ENCODE measurements at regions not wholly inside any gene's neighbourhood (a gene's known extent, or its start where the extent isn't known, plus 50 kb on each side); places are given as distances from the start of the nearest gene placed in this dataset.

- no peak for TF ChIP-seq TAF1 (IDR thresholded peaks at IDR 0.05; ENCODE audit: borderline replicate concordance, low read depth, low read length)
- no peak for TF ChIP-seq POLR2A (IDR thresholded peaks at IDR 0.05; ENCODE audit: low read depth, low read length)
Measured at GRCh38 chr12:39125566-39125965, 220.2 kb upstream of the CPNE8 start.
